ENCODE measurements at regions not wholly inside any gene's neighbourhood (a gene's known extent, or its start where the extent isn't known, plus 50 kb on each side); places are given as distances from the start of the nearest gene placed in this dataset.
"Not testable (repeated sequence)": the region's sequence is repeated elsewhere in the genome, so short reads cannot be mapped to it uniquely, and the experiment has no call there.

DNA sequence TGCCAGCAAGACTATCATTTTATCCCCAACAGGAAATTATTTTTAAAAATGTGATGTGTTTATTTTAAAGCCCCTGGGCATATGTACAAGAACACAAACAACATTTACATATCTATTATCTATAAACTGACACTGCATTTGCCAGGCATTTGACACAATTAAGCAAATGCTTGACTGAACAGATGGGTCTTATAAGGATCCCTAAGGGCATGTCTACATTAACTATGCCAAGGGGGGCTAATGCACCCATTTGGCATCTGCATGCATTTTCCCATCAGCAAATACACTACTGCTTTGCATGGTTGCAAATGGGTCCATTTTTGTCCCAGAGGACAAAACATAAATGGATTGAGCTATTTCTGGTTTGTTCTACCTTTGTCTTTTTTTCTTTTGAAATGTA, 884.8 kb upstream of the B3GALT2 start:
- no peak for DNase-seq (ENCODE audit: low read depth in 4 of 4, low spot score in 3 of 4)

DNA sequence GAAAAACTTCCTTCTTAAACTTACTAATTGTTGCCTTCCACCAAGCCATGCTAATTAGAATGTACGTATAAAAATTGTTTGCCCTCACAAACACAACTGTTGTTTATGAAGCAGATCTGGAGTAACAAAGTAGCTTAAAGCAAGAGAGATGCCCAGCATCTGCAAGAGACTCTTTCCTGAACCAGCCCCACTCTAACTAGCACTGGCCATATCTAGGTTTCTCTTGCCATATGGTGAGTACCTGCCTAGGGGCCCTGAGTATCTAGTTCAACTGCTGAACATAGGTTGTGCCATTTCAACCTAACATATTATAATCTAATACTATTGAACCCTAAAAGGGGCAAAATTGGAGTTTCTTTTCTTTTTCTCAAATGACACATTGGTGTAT, 883.4 kb upstream of the B3GALT2 start:
- DNase-seq (ENCODE audit: low read depth in 4 of 4, low spot score in 3 of 4): no peak

DNA sequence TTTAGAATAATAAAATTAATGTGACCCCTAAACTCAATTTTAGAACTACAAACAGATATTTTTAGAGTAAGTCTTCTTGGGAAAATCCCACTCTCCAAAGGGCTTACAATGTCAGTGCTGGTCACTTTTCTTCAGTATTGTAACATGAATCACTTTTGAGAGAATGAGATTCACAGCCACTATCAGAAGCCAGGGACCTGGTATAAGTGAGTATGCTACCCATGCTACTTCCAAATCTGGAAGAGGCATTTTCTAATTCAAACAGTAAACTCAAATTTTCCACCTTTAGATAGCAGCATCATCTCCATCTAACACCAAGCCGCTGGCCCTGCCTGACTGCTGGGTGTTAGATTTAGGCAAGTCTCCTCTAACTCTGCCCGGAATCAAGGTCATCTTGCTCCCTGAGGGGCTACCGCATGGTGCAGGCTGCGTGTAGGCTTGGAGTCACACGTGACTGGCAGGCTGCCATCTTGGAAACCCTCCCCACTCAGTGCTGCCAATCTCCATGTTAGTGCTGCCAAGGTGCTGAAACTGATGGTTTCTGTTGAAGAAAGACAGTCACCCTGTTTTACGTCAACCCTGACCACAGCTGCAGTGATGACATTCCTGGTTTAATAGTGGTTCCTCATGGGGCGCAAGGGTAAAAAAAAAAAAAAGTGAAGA, 882.9 kb upstream of the B3GALT2 start:
- DNase-seq (ENCODE audit: low read depth in 4 of 4, low spot score in 3 of 4): no peak

DNA sequence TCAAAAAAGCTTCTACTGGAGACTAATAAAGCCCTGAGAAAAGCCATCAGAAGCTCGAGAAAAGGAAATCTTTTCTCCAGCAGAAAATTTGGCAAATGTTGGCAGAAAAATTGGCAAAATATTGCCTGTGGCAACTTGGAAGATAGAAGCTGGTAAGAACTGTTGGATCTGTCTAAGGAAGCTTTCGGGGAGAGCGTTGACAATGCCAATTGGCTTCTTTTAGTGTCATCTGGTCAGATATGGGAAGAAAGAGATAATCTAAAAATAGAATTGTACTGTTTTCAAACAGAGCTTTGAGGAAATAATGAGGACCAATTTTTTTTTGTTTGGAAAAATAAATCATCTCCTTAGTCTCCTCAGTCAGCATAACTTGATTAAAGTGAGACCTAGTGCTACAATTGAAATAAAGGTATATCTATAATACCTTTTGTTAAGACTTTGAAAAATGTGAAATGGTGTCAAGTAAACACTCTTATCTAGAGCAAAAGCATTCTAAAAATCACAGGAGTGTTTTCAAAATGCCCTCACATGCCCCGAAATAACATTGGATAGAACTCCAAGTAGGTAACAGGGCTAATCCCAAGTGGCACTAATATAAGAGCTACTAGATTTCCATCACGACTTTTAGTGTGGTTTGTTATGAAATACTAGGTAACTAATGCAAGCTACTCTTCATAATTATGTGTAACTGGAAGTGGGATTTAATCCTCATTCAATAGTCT, 882.2 kb upstream of the B3GALT2 start:
- DNase-seq (ENCODE audit: low read depth in 4 of 4, low spot score in 3 of 4): no peak

DNA sequence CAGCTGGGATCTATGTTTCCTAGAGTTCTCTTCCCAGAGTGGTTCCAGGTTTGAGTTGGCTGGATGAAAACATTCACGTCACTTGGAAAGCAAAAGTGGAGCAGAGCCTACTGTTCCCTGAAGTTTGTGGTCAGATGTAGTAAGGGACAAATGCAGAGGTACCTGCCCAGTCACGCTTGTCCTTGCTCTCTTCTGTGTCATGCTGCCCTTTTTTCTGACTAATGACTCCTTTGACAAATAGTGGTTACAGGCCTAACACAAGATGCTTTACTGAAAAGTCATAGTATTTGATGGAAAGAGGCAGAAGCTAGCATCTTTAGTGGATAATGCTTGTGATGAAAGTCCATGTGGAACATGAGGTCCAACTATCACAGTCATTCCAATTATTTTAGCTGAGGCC, 881.4 kb upstream of the B3GALT2 start:
- DNase-seq (ENCODE audit: low read depth in 4 of 4, low spot score in 3 of 4): no peak

DNA sequence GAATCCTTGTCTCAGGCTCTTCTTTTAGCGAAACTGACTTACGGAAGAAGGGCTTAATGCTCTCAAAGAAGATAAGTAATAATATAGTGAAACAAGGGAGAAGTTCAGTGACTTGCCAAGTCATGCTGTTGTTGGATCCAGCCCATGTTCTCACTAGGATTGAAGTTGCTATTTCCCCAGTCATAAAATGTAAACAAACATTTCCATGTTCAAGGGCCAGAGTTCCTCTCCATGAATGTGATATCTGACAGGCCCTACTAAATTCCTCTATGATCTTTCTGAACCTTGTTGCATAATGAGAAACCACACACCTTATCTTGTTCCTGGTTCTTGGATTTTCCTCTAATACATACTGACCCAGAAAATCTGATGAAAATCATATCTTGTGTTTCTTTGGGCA, 876.5 kb upstream of the B3GALT2 start:
- DNase-seq (ENCODE audit: low read depth in 4 of 4, low spot score in 3 of 4): no peak

DNA sequence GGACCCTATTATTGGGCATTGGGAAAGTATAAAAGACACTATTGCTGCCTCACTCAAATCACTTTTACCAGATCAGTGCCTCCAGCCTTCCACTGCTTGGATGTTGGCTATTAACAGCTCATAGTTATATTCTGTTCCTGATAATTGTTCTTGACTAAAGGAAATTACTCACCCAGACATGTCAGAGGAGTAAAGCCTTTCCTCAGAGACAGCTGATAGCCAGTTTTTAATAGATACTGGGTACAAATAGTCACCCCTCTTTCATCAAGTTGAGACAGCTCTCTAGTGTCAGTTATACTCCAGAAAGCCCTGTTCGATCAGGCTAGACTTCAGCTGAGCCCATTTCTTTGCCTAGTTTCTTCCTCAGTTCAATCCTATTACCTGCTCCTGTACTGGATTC, 876.1 kb upstream of the B3GALT2 start:
- no peak for DNase-seq (ENCODE audit: low read depth in 4 of 4, low spot score in 3 of 4)

DNA sequence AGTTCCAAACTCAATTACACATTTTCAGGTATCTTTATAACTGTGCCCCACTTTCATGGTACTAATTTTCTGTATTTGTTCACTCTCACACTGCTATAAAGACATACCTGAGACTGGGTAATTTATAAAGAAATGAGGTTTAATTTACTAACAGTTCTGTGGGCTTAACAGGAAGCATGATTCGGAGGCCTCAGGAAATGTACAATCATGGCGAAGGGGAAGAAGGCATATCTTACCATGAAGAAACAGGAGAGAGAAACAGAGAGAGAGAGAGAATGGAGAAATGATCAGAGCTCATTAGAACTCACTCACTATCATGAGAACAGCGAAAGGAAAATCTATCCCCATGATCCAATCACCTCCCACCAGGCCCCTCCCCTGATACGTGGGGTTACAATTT, 874.1 kb upstream of the B3GALT2 start:
- no peak for DNase-seq (ENCODE audit: low read depth in 4 of 4, low spot score in 3 of 4)

DNA sequence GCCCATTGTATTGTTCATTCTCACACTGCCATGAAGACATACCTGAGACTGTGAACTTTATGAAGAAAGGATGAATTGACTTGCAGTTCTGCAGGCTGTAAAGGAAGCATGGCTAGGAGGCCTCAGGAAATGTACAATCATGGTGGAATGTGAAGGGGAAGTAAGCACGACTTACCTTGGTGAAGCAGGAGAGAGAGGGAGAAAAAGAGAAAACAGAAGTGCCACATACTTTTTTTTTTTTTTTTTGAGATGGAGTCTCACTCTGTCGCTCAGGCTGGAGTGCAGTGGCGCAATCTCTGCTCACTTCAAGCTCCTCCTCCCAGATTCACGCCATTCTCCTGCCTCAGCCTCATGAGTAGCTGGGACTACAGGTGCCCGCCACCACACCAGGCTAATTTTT, 871.9 kb upstream of the B3GALT2 start:
- DNase-seq (ENCODE audit: low read depth in 4 of 4, low spot score in 3 of 4): not testable (repeated sequence)

DNA sequence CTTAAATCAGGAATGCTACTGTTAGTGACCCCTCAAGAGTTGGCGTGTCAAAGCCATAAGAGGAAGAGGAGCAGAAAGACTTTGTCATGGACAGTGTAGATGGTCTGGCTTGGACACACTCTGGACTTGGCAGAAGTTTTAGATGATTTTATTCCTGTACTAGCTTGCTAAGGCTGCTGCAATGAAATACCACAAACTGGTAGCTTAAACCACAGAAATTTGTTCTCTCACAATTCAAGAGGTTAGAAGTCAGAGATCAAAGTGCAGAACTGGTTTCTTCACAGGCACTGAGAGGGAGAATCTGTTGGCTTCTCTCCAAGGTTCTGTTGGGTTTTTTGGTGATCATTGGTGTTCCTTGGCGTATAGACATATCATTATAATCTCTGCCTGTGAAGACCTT, 869.8 kb upstream of the B3GALT2 start:
- no peak for DNase-seq (ENCODE audit: low read depth in 4 of 4, low spot score in 3 of 4)

DNA sequence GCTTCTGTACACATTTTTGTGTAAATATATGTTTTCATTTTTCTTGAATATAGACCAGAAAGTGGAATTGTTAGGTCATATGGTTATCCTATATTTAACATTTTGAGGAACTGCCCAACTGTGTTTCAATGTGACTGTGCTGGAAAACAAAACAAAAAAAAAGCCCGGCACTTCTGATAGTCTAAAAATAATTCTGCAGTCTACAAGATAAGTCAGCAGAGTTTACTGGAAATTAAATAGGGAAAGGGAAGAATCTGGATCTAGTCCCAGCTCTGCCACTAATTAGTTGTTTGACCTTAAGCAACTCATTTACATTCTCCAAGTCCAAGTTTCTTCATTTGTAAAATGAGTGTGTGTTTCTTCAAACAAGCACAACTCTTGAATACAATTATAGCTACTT, 869.1 kb upstream of the B3GALT2 start:
- DNase-seq (ENCODE audit: low read depth in 4 of 4, low spot score in 3 of 4): no peak

DNA sequence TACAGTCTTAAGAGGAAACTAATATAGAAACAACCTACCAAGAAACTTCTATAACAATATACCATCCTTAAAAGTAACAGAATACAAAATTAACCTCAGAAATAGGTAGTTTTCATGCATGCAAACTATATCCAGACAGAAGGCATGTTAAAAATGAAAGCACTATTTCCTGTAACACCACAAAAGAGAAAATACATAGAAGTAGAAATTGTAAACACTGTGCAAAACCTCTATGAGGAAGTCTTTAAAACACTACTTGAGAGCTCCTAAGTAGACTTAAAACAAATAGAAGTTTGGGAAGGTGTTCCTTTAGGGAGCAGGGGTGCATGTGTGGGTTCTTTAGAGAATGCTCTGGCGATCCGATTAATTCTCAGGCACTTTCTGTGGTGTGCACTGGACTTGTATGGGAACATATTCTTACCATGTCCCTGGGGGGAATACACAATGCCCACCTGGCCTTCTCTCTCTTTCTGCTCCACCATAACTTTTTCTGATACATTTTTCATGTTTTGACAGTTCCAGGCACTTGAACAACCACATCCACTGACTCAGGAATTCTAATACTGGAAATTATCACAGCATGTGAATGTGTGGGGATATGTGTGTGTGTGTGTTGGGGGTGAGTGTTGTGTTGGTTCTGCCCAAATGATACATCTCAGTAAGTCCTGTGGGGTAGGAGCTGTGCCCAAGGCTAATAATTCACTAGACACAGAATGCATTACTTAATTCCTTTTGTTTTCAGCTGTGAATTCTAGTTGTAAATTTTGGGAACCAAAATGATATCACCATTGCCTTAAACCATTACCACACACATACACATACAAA, 866.3 kb upstream of the B3GALT2 start:
- no peak for DNase-seq (ENCODE audit: low read depth in 4 of 4, low spot score in 3 of 4)

DNA sequence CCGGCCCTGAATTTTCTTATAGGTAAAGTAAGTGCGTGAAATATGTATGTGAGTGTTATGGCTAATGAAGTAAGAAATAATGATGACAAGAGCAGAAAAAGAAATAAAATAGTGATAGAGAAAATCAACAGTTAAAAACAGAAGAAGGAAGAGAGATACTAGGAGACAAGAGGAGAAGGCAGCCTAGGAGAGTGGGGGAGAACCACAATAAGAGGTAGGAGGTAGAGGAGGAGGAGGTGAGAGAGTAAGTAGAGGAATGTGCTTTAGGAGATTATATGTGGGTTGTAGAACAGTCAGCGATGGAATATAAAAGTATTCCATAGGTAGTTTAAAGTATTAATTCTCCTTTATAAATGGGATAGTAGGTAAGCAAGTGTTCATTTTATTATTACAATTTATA, 861.5 kb upstream of the B3GALT2 start:
- DNase-seq (ENCODE audit: low read depth in 4 of 4, low spot score in 3 of 4): no peak

DNA sequence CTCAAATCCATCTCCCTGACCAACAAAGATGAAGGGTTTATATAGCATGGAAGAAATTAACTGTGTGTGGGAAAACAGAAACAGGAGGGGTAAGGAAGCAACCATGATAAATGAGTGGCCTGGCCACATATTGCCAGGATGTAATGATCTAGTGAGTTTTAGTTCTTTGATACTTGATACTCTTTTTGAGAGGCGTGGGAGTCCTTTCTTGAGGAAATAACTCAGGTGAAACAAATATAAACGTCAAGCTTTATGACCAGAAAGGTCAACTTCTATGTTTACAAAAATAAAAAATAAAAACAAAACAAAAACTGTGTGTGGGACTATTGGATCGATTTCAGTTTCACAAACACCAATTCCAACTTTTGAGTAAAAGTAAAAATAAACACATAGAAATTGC, 860.8 kb upstream of the B3GALT2 start:
- peak in 2 of 4 donors; percentile 12 to 34 for DNase-seq (ENCODE audit: low read depth in 4 of 4, low spot score in 3 of 4)

DNA sequence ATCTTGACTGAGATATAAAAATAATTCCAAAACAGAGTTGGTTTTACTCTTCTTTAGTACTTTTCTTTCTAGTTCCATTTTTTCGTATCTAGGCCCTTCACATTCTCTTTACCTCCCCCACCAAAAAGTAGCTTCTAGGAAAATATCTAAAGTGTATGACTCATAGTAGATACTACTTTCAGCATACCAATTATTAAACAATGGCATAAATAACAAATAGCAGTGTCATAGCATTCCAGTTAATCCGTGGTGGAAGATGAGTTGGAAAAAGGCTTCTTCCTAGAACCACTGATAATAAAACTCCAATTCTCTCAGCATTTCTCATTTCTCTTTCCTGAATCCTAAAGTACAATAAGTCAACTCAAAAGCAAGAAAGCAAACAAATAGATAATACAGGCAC, 859.0 kb upstream of the B3GALT2 start:
- no peak for DNase-seq (ENCODE audit: low read depth in 4 of 4, low spot score in 3 of 4)

DNA sequence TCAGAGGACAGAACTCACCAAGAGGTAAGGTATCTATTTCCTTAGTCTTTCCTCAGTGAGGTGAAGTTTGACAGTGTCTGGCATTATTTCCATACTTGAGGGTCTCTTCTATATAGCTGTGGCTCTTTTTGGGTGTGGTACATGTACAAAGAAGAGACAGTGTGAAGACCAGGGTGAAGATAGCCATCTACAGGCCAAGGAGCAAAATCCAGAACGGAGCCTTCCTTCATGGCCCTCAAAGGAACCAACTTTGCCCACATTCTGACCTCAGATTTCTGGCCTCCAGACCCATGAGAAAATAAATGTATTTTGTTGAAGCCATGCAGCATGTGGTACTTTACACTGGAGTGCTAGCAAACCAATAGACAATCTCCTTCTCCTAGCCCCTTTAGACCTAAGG, 858.5 kb upstream of the B3GALT2 start:
- no peak for DNase-seq (ENCODE audit: low read depth in 4 of 4, low spot score in 3 of 4)

DNA sequence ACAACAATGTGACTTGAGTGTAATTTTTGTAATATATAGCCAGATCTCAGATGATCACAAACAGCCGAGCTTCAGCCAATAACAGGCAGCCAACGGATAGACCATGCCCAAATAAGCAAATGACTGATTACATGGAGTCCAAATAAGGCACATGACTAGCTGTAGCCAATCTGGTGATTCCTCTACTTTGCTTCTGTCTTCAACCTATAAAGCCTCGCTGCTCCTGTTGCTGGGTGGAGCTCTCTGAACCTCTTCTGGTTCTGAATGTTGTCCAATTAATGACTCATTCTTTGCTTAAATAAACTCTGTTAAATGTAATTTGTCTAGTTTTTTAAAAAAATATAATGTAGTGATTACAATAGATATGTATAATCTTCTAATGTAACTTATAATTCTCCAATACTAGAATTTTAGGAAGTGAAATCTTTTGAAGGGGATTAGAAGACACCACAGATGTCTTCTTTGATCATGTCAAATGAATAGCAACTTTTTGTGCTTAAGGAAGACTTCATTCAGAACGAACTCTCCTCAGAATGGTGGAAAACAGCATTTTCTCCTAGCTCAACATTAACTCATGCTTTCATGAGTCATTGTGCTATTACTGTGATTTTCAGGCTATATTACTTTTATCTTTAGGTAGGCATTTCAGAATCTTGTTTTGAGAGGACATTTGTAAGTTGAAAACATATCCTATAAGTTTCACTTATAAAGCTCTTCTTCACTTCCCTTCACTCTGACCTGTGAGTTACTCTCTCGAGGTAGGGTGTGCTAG, 857.8 kb upstream of the B3GALT2 start:
- no peak for DNase-seq (ENCODE audit: low read depth in 4 of 4, low spot score in 3 of 4)

DNA sequence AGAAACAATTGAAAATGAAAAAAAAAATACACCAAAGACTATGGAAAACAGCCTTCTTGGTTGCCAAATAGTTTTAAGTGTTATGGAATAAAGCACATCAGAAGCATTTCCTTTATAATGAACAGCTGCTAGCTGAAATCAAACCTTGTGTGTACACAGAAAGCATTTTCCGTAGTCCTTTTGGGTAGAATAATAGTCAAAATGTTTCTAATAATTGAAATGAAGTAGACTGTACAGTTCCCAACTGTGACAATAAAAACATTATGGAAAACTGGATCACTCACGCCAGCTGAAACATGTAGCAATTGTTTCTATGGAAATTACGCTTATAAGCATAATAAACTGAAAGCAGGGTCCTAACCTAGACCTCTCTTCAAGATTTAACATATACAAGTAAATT, 856.3 kb upstream of the B3GALT2 start:
- peak in 1 of 4 donors; percentile 16 for DNase-seq (ENCODE audit: low read depth in 4 of 4, low spot score in 3 of 4)

DNA sequence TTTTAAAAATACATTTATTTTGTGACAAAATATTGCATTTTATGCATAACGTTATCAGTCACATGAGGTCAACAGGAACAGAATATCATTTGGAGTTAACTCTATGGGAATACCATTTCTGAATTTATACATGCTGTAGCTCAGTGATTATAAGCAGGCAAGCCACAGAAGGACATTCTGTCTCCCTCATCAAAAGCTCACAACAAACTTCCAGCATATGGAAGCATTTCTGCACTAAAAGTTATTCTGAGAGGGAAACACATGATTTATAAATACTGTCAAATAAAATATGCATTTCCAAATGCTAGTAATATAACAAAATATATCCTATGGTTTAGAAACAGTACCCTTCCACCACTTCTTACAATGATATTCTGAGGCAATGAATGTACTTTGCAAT, 854.1 kb upstream of the B3GALT2 start:
- no peak for DNase-seq (ENCODE audit: low read depth in 4 of 4, low spot score in 3 of 4)

DNA sequence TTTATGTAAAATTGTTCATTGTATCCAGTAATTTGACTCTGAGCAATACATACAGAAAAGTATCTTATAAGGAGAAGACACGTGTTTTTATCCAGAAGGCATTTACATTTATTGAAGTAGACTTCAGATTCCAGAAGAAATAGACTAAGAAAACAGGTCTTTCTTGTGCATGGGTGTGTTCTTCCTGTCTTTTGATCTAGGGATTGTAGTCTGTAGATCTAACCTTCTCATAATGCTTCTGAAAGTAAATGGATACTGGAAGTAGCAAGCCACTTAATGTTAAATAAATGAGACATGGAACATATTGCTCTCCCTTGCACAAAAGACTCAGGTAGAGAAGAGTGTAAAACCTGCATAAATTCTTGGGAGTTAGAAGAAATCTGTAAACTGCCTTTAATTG, 853.2 kb upstream of the B3GALT2 start:
- DNase-seq (ENCODE audit: low read depth in 4 of 4, low spot score in 3 of 4): no peak

DNA sequence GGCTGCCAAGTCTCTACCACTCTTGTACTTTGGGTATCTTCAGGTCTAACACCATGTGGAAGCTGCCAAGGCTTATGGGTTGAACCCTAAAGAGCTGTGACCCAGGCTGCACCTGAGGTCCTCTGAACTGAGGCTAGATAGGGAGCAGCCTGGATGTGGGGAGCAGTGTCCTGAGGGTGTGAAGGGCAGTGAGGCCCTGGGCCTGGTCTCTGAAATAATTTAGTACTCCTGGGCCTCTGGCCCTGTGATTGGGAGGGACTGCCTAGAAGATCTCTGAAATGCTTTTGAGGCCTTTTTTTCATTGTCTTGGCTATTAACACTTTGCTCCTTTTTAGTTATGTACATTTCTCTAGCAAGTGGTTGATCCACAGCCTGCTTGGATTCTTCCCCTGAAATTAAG, 847.2 kb upstream of the B3GALT2 start:
- no peak for DNase-seq (ENCODE audit: low read depth in 4 of 4, low spot score in 3 of 4)
